GM12872 (cell line): ENCODE measurements at regions not wholly inside any gene's neighbourhood (a gene's known extent, or its start where the extent isn't known, plus 50 kb on each side); places are given as distances from the start of the nearest gene placed in this dataset.

Source experiments
- TF ChIP-seq, protein P1 (sequence below): IDR thresholded peaks from 3 replicates; pipeline ENCODE4 v1.5.1; 2011; ENCODE audit warnings: low read depth, mild to moderate bottlenecking, low read length, moderate library complexity; ENCODE audit not compliant: insufficient read depth

GRCh38 chrX:13955975-13956374 is 73.7 kb downstream of the GEMIN8 start:
- TF ChIP-seq, protein P1, sequence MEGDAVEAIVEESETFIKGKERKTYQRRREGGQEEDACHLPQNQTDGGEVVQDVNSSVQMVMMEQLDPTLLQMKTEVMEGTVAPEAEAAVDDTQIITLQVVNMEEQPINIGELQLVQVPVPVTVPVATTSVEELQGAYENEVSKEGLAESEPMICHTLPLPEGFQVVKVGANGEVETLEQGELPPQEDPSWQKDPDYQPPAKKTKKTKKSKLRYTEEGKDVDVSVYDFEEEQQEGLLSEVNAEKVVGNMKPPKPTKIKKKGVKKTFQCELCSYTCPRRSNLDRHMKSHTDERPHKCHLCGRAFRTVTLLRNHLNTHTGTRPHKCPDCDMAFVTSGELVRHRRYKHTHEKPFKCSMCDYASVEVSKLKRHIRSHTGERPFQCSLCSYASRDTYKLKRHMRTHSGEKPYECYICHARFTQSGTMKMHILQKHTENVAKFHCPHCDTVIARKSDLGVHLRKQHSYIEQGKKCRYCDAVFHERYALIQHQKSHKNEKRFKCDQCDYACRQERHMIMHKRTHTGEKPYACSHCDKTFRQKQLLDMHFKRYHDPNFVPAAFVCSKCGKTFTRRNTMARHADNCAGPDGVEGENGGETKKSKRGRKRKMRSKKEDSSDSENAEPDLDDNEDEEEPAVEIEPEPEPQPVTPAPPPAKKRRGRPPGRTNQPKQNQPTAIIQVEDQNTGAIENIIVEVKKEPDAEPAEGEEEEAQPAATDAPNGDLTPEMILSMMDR = no peak

DNA sequence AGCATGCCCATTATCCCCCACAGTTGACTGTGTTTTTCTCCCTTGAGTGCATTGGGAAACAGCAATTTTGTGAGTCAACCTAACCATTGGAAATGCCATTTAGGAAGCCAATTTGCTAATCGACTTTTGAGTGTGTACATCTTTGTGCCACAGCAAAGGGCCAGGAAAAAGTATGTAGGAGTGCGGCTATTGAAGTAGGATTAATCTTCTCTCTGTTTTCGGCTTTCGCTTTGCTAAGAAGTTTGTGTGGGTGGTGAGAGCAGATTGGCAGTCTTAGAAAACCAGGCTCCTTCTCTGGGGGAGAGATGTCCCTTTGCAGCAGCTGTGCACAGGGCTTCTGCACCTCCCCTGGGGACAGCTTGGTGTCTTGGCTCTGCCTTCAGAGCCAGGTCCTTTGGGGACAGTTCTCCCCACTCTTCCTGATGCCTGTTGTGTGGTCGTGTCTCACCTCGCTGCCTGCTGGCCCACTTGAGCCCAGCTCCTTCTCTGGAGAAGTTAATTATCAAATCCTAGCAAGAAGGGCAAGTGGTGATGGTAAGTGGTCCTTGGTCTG is 74.5 kb downstream of the GEMIN8 start:
- TF ChIP-seq, protein P1 = no peak

DNA sequence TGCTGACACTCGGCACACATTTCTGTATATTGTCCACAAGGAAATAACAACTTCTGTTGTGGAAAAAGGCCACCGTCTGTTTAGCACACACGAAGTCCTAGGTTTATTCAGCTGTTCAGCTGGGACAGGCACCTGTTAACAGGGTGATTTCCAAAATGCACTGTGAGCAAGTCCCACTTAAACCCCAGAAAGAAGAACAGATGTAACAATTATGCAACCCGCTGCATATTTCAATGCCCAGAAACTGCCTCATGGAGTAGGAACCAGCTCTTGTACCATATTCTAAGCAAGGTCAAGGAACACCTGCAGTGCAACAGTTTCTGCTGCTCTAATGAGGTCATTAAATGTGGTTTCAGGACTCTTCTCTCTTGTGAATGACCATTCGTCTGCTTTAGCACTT is 77.1 kb downstream of the GEMIN8 start:
- TF ChIP-seq, protein P1 = no peak

DNA sequence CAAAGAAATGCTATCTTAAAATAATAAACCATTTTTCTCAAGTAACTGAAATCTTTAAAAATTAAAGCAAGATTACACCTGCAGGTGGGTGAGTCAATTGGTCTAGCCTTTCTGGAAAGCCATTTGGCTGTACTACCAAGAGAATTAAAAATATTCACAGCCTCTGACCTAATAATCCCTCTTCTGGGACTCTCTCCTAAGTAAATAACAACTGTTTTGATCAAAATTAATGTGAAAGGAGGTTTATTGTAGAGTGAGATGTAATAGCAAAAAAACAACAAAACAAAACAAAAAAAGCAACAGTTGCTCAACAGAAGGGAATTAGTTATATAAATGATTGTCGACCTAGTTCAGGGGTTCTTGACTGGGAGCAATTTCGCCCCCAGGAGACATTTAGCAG is 89.0 kb downstream of the GEMIN8 start:
- TF ChIP-seq, protein P1 = no peak

DNA sequence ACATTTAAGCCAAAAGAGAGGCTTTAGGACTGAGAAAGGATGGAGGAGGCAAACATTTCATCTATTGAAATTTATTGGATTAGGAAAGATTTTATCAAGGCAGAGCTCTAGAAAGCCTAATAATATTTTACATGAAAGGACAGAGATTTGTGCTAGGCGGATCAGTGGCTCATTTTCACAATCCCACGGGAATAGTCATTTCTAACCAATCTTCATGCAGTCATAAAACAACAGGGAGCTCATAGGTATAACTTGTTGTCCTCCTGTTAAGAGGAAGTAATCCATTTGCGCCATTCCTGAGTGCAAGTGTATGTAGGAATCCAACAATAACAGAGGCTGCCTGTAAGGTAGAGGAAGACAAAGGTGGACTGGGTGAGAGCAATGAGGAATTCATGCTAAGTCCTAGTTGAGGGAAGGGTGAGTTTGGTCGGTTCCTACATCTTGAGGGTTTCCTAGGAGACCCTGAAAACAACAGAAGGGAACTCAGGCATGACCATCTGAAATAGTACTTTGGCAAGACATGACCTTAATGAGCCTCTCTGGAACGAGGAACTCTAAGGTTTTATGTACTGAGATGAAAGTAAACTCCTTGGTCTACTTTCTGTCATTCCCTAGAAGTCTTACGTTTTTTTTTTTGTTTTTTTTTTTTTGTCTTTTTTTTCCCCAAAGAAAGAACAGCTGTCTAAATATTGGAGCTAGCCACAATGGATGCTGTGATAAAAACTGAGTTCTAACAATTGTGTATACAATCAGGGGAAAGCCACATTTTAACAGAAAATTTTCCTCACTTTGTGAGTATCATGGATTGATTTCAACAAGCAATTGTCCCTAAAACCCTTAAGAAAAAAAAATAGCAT is 89.7 kb downstream of the GEMIN8 start:
- TF ChIP-seq, protein P1 = no peak

DNA sequence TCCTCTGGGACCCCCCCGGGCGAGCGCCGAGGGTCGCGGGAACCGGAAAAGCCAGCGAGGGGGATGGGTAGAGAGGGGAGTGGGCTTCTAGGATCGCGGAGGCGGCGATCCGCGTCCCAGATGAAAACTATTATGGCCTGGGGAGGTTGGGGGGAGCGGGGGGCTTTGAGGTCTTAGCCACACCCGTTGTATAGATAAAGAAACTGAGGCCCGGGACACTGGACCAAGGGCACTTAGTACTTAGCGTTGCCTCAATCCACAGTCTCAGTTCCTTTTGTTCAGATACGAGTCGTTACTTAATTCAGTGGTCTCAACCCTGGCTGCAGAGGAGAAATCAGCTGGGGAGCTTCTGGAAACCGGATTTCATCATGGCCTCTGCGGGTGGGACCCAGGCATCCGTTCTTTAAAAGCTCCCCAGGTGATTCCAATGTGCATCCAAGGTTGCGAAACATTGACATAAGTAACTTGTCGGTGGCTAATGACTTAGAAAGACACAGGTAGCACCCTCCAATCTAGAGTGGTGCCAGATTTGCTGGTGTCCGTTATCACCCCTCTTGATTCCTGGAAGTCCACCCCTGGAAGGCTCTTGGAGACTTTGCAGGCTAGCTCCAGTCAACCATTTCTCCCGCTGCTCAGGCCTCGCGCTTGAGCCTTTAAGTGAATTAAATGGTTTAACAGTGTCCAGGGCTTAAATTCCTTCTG is 90.7 kb downstream of the GEMIN8 start:
- TF ChIP-seq, protein P1 = no peak

- TF ChIP-seq, protein P1 = no peak
Measured at GRCh38 chrX:13938051-13938828, 91.5 kb downstream of the GEMIN8 start.
